Lung (tissue), 11 donors: ENCODE measurements at regions not wholly inside any gene's neighbourhood (a gene's known extent, or its start where the extent isn't known, plus 50 kb on each side); places are given as distances from the start of the nearest gene placed in this dataset.

Experiments used
- ATAC-seq: fragments of 200-7000 bp; cut with Tn5 transposase; one replicate; pipeline ENCODE4 v1.9.1; 2020; ENCODE audit warnings: moderate number of reproducible peaks; ENCODE audit not compliant: insufficient read depth, low FRiP score
- DNase-seq, 3 donors: peaks; one replicate each; pipeline ENCODE4 v3.0.0-alpha.2; 2013 to 2017
- H3K27ac ChIP-seq, 2 donors: one replicate each; pipeline ENCODE4 v1.5.1; 2013; ENCODE audit warnings: mild to moderate bottlenecking in 2 of 2, moderate library complexity in 2 of 2, control low read depth in 1 of 2, inconsistent platforms in 1 of 2, low read depth in 1 of 2, low read length in 1 of 2
- H3K27me3 ChIP-seq, 3 donors: one replicate each; pipeline ENCODE4 v1.5.1; 2013; ENCODE audit warnings: low read length in 2 of 3; ENCODE audit not compliant: control insufficient read depth in 3 of 3, insufficient read depth in 3 of 3
- H3K36me3 ChIP-seq, 4 donors: one replicate each; pipeline ENCODE4 v1.5.1; 2013; ENCODE audit warnings: low read length in 4 of 4, mild to moderate bottlenecking in 1 of 4, moderate library complexity in 1 of 4; ENCODE audit not compliant: control insufficient read depth in 4 of 4, insufficient read depth in 4 of 4
- H3K4me1 ChIP-seq, 5 donors: one replicate each; pipeline ENCODE4 v1.5.1; 2013; ENCODE audit warnings: low read length in 5 of 5, mild to moderate bottlenecking in 2 of 5, moderate library complexity in 1 of 5; ENCODE audit not compliant: control insufficient read depth in 5 of 5, insufficient read depth in 5 of 5
- H3K4me3 ChIP-seq: one replicate; pipeline ENCODE4 v1.5.1; 2013; ENCODE audit warnings: mild to moderate bottlenecking, control low read depth, moderate library complexity
- H3K9ac ChIP-seq, 2 donors: one replicate each; pipeline ENCODE4 v1.5.1; 2013; ENCODE audit warnings: low read length in 2 of 2, control low read depth in 1 of 2; ENCODE audit not compliant: insufficient read depth in 1 of 2
- H3K9me3 ChIP-seq, 4 donors: one replicate each; pipeline ENCODE4 v1.5.1; 2013; ENCODE audit warnings: low read length in 3 of 4, mild to moderate bottlenecking in 1 of 4, moderate library complexity in 1 of 4; ENCODE audit not compliant: control insufficient read depth in 4 of 4, insufficient read depth in 3 of 4
- WGBS, 2 donors: extraction: QIAGEN DNeasy Blood & Tissue Kit; methylation state at CpG; one replicate each; pipeline ENCODE4 v1.1.7; 2013; 5-methylcytosine and 5-hydroxymethylcytosine counted together
- TF ChIP-seq, protein P1 (sequence below): IDR thresholded peaks from 2 replicates; pipeline ENCODE4 v1.5.1; 2012; ENCODE audit warnings: mild to moderate bottlenecking; ENCODE audit errors: control extremely low read depth, extremely low read depth
- donor health status: control.
- donor health status: control.
- donor health status: Bipolar disorder and iron deficiency.
- donor health status: healthy.
- donor health status: DM: yes; HTN: yes; CAD: no.

DNA sequence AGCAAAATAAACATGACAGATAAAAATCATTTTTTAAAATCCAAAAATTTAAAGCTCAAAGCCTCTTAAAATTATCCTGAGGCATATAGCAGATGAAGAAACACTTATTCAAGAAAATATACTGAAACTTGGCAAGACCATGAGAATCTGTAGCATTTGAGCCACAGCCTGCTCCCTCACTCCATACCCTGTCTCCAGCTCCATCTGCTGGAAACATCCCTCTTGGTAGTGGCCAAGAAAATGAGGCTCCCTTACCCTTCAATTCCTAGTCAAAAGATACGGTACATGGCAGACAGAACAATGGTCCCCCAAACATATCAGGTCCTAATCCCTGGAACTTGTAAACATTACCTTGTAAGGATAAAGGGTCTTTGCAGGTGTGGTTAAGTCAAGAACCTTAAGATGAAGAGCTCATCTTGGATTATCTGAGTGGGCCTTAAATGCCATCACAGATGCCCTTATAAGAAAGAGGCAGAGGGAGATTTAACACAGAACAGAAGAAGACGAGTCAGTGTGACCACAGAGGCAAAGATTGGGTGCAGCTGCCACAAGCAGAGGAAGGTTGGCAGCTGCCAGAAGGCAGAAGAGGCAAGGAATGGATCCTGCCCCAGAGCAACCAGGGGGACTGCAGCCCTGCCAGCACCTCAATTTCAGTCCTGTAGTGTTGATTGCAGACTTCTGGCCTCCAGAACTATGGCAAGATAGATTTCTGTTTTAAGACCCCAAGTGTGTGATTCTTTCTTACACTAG, 149.4 kb downstream of the ZNF248 start:
- Histone ChIP-seq H3K9me3 (peaks cover 0 to 14% (median under 1%) of the 10 kb centered on the region in 4 donors), H3K36me3 (no peaks in the 10 kb centered on the region), H3K4me1 (peaks cover 0 to 7% (median 0%) of the 10 kb centered on the region in 5 donors), H3K4me3 (no peak overlapping the region), H3K27me3 (no peaks in the 10 kb centered on the region), H3K9ac (no peak overlapping the region), H3K27ac (no peak overlapping the region)
- ATAC-seq (no peak), DNase-seq (no peak)
- WGBS, 2 donors, result 64 to 71% methylated on average over 2 of the region's 2 CpGs
- TF ChIP-seq, protein P1, sequence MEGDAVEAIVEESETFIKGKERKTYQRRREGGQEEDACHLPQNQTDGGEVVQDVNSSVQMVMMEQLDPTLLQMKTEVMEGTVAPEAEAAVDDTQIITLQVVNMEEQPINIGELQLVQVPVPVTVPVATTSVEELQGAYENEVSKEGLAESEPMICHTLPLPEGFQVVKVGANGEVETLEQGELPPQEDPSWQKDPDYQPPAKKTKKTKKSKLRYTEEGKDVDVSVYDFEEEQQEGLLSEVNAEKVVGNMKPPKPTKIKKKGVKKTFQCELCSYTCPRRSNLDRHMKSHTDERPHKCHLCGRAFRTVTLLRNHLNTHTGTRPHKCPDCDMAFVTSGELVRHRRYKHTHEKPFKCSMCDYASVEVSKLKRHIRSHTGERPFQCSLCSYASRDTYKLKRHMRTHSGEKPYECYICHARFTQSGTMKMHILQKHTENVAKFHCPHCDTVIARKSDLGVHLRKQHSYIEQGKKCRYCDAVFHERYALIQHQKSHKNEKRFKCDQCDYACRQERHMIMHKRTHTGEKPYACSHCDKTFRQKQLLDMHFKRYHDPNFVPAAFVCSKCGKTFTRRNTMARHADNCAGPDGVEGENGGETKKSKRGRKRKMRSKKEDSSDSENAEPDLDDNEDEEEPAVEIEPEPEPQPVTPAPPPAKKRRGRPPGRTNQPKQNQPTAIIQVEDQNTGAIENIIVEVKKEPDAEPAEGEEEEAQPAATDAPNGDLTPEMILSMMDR, result no peak

- Histone ChIP-seq H3K27me3 (no peaks in the 10 kb centered on the region), H3K27ac (no peak overlapping the region), H3K4me1 (no peaks in the 10 kb centered on the region), H3K9ac (no peak overlapping the region), H3K36me3 (no peaks in the 10 kb centered on the region), H3K4me3 (no peak overlapping the region), H3K9me3 (peaks cover 0 to 17% (median 5%) of the 10 kb centered on the region in 4 donors)
- TF ChIP-seq, protein P1, result no peak
- DNase-seq (no peak), ATAC-seq (no peak)
- 77 to 81% methylated on average over 4 of the region's 4 CpGs for WGBS, 2 donors
Measured at GRCh38 chr10:37704566-37704965, 152.8 kb downstream of the ZNF248 start.

GRCh38 chr10:37703833-37704382, 153.5 kb downstream of the ZNF248 start:
- no peaks in the 10 kb centered on the region for H3K27me3 ChIP-seq
- H3K4me1 ChIP-seq, result no peaks in the 10 kb centered on the region
- peaks cover 0 to 17% (median 6%) of the 10 kb centered on the region in 4 donors for H3K9me3 ChIP-seq
- TF ChIP-seq, protein P1, result no peak
- 81 to 84% methylated on average over 4 of the region's 4 CpGs for WGBS, 2 donors
- DNase-seq, result no peak
- ATAC-seq, result no peak
- H3K27ac ChIP-seq, result no peak overlapping the region
- no peak overlapping the region for H3K9ac ChIP-seq
- no peaks in the 10 kb centered on the region for H3K36me3 ChIP-seq
- H3K4me3 ChIP-seq, result no peak overlapping the region
